Uterus (tissue), 2 donors: ENCODE measurements at regions not wholly inside any gene's neighbourhood (a gene's known extent, or its start where the extent isn't known, plus 50 kb on each side); places are given as distances from the start of the nearest gene placed in this dataset.

Experiments used
- POLR2A ChIP-seq, 2 donors: fragments of 450-650 bp; IDR thresholded peaks; one replicate each; pipeline ENCODE4 v1.6.1; 2016; ENCODE audit warnings: antibody characterized with exemption in 2 of 2, mild to moderate bottlenecking in 1 of 2, moderate library complexity in 1 of 2
- TF ChIP-seq, protein P1 (sequence below), 4 experiments: fragments of 200-600 bp in 2 of 4; fragments of 450-650 bp in 2 of 4; sonication (generic) in 2 of 4; IDR thresholded peaks; one replicate each; pipeline ENCODE4 v1.5.1; 2016 to 2019; ENCODE audit warnings: antibody characterized with exemption in 4 of 4, mild to moderate bottlenecking in 2 of 4, moderate library complexity in 1 of 4

GRCh38 chr6:98469141-98469540, 365.2 kb upstream of the POU3F2 start:
- TF ChIP-seq, protein P1, sequence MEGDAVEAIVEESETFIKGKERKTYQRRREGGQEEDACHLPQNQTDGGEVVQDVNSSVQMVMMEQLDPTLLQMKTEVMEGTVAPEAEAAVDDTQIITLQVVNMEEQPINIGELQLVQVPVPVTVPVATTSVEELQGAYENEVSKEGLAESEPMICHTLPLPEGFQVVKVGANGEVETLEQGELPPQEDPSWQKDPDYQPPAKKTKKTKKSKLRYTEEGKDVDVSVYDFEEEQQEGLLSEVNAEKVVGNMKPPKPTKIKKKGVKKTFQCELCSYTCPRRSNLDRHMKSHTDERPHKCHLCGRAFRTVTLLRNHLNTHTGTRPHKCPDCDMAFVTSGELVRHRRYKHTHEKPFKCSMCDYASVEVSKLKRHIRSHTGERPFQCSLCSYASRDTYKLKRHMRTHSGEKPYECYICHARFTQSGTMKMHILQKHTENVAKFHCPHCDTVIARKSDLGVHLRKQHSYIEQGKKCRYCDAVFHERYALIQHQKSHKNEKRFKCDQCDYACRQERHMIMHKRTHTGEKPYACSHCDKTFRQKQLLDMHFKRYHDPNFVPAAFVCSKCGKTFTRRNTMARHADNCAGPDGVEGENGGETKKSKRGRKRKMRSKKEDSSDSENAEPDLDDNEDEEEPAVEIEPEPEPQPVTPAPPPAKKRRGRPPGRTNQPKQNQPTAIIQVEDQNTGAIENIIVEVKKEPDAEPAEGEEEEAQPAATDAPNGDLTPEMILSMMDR (IDR thresholded peaks at IDR 0.05), result no peak
- TF ChIP-seq POLR2A (IDR thresholded peaks at IDR 0.05), result no peak
